ENCODE measurements at regions not wholly inside any gene's neighbourhood (a gene's known extent, or its start where the extent isn't known, plus 50 kb on each side); places are given as distances from the start of the nearest gene placed in this dataset.

GRCh38 chr9:107648153-107648715, 158.7 kb upstream of the KLF4 start:
- Mint-ChIP-seq H3K27ac (ENCODE audit: unreplicated experiment) (no peak overlapping the region), H3K36me3 (ENCODE audit: insufficient read depth, unreplicated experiment) (no peaks in the 10 kb centered on the region), H3K9me3 (ENCODE audit: low read depth, unreplicated experiment) (peaks cover 2% of the 10 kb centered on the region), H3K4me3 (ENCODE audit: low read depth, unreplicated experiment) (no peak overlapping the region), H3K27me3 (ENCODE audit: unreplicated experiment) (no peaks in the 10 kb centered on the region), H3K4me1 (ENCODE audit: low read depth, unreplicated experiment) (peaks cover 7% of the 10 kb centered on the region)
- no peak for DNase-seq
- BruUV-seq (replicated peaks): no TSS peak
- TF ChIP-seq CTCF (IDR thresholded peaks at IDR 0.05; ENCODE audit: unreplicated experiment): no peak
- intact Hi-C loops (cut with micrococcal nuclease; ENCODE audit: unreplicated experiment): no loop called here
- CTCF ChIA-PET: no interaction called here

- no peak for DNase-seq
- no peak for TF ChIP-seq CTCF (IDR thresholded peaks at IDR 0.05; ENCODE audit: unreplicated experiment)
- Mint-ChIP-seq H3K9me3 (ENCODE audit: low read depth, unreplicated experiment) (peaks cover 2% of the 10 kb centered on the region), H3K27ac (ENCODE audit: unreplicated experiment) (no peak overlapping the region), H3K36me3 (ENCODE audit: insufficient read depth, unreplicated experiment) (no peaks in the 10 kb centered on the region), H3K27me3 (ENCODE audit: unreplicated experiment) (no peaks in the 10 kb centered on the region), H3K4me3 (ENCODE audit: low read depth, unreplicated experiment) (no peak overlapping the region), H3K4me1 (ENCODE audit: low read depth, unreplicated experiment) (peaks cover 7% of the 10 kb centered on the region)
- BruUV-seq (replicated peaks): no TSS peak
- intact Hi-C loops (cut with micrococcal nuclease; ENCODE audit: unreplicated experiment): no loop called here
- CTCF ChIA-PET: no interaction called here
Observed at GRCh38 chr9:107647611-107648010, 158.0 kb upstream of the KLF4 start.

- CTCF ChIA-PET: no interaction called here
- Mint-ChIP-seq H3K27me3 (ENCODE audit: unreplicated experiment) (no peaks in the 10 kb centered on the region), H3K4me1 (ENCODE audit: low read depth, unreplicated experiment) (peaks cover 7% of the 10 kb centered on the region), H3K4me3 (ENCODE audit: low read depth, unreplicated experiment) (no peak overlapping the region), H3K27ac (ENCODE audit: unreplicated experiment) (no peak overlapping the region), H3K9me3 (ENCODE audit: low read depth, unreplicated experiment) (peaks cover 2% of the 10 kb centered on the region), H3K36me3 (ENCODE audit: insufficient read depth, unreplicated experiment) (no peaks in the 10 kb centered on the region)
- no peak for DNase-seq
- BruUV-seq (replicated peaks): no TSS peak
- TF ChIP-seq CTCF (IDR thresholded peaks at IDR 0.05; ENCODE audit: unreplicated experiment): no peak
- intact Hi-C loops (cut with micrococcal nuclease; ENCODE audit: unreplicated experiment): no loop called here
Observed at GRCh38 chr9:107647141-107647540, 157.6 kb upstream of the KLF4 start.

- Mint-ChIP-seq H3K27me3 (ENCODE audit: unreplicated experiment) (no peaks in the 10 kb centered on the region), H3K9me3 (ENCODE audit: low read depth, unreplicated experiment) (peaks cover 2% of the 10 kb centered on the region), H3K27ac (ENCODE audit: unreplicated experiment) (no peak overlapping the region), H3K36me3 (ENCODE audit: insufficient read depth, unreplicated experiment) (no peaks in the 10 kb centered on the region), H3K4me1 (ENCODE audit: low read depth, unreplicated experiment) (peaks cover 7% of the 10 kb centered on the region), H3K4me3 (ENCODE audit: low read depth, unreplicated experiment) (no peak overlapping the region)
- no TSS peak for BruUV-seq (replicated peaks)
- TF ChIP-seq CTCF (IDR thresholded peaks at IDR 0.05; ENCODE audit: unreplicated experiment): no peak
- no peak for DNase-seq
- intact Hi-C loops (cut with micrococcal nuclease; ENCODE audit: unreplicated experiment): no loop called here
- CTCF ChIA-PET: interaction anchor here (0.6 kb wide), 1 partner anchor 106 kb away, joined by 7 read pairs; no protein-coding TSS in a partner anchor
Observed at GRCh38 chr9:107645464-107645833, 155.9 kb upstream of the KLF4 start.
